ENCODE measurements at regions not wholly inside any gene's neighbourhood (a gene's known extent, or its start where the extent isn't known, plus 50 kb on each side); places are given as distances from the start of the nearest gene placed in this dataset.

DNA sequence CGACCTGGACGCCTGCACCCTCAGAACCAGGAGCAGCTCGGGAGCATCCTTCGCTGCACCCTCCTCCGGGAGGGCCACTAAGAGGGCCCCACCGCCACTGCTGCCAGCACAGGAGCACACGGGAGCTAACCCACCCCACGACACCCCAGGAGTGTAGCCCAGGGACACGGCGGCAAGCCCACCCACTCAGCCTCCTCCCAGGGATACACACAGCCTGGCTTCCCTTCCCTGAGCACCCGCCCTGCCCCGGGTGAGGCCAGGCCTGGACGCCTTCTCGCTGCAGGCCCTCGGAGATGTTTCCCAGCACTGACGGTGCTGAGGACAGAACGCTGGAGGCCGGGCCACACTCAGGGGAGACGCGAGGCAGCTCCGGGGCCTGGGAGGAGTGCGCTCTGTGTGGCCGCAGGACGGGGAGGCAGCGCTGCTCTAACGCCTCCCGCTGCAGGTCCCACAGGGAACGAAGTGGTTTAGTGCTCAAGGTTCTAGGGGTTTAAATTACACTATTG is 190.4 kb downstream of the BRD1 start:
- TF ChIP-seq, protein P1, sequence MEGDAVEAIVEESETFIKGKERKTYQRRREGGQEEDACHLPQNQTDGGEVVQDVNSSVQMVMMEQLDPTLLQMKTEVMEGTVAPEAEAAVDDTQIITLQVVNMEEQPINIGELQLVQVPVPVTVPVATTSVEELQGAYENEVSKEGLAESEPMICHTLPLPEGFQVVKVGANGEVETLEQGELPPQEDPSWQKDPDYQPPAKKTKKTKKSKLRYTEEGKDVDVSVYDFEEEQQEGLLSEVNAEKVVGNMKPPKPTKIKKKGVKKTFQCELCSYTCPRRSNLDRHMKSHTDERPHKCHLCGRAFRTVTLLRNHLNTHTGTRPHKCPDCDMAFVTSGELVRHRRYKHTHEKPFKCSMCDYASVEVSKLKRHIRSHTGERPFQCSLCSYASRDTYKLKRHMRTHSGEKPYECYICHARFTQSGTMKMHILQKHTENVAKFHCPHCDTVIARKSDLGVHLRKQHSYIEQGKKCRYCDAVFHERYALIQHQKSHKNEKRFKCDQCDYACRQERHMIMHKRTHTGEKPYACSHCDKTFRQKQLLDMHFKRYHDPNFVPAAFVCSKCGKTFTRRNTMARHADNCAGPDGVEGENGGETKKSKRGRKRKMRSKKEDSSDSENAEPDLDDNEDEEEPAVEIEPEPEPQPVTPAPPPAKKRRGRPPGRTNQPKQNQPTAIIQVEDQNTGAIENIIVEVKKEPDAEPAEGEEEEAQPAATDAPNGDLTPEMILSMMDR (IDR thresholded peaks at IDR 0.05; ENCODE audit: borderline replicate concordance, insufficient read depth, low read depth, low read length) = no peak

DNA sequence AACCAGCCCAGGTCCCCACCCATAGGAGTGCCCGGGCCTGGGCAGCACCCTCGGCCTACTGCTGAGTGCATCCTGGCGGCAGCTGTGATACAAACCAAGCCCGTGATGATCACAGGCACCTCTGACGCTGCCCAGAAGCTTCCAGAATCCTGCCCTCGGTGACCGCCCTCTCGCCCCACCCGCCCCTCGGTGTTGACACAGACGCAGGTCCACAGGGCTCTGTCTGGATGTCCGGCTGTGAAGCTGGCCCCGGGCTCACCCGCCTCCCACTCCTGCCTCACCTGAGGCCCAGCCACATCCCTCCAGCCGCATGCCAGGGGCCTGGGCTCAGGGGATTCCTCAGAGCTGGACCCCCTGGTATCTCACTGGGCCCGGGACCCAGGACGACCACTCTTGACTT is 191.0 kb downstream of the BRD1 start:
- H3K4me3 ChIP-seq (ENCODE audit: low read depth, low read length) = no peak overlapping the region
- TF ChIP-seq, protein P1 (IDR thresholded peaks at IDR 0.05; ENCODE audit: borderline replicate concordance, insufficient read depth, low read depth, low read length) = no peak

More for the DNA sequence above, 190.4 kb downstream of the BRD1 start:
- no peak overlapping the region for H3K4me3 ChIP-seq (ENCODE audit: low read depth, low read length)

DNA sequence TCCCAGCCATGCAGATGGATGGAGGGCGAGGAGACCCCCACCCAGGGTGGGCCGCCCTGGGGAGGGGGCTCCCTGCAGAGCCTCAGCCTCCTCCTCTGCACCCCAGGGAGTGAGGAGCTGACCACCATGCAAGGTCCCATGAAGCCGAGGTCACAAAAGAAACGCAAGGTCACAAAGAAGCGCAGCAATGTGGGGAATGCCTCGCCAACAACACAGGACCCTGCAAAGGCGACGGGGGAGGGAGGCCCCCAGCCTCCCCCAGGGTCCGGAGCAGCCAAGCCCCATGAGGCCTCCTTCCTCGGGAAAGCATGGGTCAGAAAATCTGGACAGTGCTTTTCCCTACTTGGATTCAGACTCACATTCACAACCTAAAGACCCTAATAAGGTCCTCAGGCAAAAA is 191.5 kb downstream of the BRD1 start:
- no peak overlapping the region for H3K4me3 ChIP-seq (ENCODE audit: low read depth, low read length)
- TF ChIP-seq, protein P1 (IDR thresholded peaks at IDR 0.05; ENCODE audit: borderline replicate concordance, insufficient read depth, low read depth, low read length) = no peak

DNA sequence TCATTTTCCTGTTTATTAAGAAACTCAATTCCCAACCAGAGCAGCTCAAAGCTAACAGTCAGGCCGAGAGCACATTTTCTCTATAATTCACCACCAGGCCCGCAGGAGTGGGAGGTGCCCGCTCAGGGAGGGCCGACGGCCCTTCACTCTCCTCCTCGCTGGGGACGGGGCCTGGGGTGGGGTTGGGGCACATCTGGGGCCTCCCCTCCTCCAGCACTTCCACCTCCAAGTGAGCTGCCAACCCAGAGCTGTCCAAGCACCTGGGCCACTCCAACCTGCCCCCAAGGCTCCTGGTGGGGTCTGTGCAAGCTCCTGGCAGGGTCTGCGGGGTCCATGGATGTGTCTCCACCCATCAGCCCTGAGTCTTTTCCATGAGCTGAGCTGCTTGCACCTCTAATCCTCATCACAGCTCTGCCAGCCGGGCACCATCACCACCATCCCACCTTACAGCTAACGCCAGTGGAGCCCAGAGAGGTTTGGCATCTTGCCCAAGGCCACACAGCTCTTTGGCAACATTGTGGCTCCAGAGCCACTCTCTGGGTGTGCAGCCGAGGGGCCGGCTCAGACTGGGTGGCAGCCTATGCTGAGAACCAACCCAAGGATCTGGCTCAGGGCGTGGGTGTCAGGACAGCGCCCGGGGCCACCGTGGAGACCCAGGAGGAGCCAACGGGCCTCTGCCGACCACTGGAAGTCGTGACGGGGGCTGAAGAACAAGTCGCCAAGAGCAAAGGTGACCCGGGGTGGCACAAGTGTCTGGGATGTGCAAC is 193.5 kb downstream of the BRD1 start:
- no peak overlapping the region for H3K4me3 ChIP-seq (ENCODE audit: low read depth, low read length)
- TF ChIP-seq, protein P1 (IDR thresholded peaks at IDR 0.05; ENCODE audit: borderline replicate concordance, insufficient read depth, low read depth, low read length) = no peak

DNA sequence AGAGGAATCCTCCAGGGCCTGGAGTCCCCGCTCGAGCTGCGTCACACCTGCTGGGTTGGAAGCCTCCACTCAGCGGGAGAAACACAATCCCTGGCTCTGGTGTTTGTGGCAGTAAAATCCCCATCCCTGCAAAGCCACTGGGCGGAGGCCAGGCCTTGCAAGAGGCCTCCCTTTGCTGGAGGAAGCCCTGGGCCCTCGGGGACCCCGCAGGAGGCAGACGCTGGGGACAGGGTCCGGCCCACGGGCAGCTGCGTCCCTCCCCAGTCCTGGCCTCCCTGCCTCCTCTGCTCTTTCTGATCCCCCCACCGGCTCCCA is 194.7 kb downstream of the BRD1 start:
- TF ChIP-seq, protein P1 (IDR thresholded peaks at IDR 0.05; ENCODE audit: borderline replicate concordance, insufficient read depth, low read depth, low read length) = no peak
- no peak overlapping the region for H3K4me3 ChIP-seq (ENCODE audit: low read depth, low read length)

DNA sequence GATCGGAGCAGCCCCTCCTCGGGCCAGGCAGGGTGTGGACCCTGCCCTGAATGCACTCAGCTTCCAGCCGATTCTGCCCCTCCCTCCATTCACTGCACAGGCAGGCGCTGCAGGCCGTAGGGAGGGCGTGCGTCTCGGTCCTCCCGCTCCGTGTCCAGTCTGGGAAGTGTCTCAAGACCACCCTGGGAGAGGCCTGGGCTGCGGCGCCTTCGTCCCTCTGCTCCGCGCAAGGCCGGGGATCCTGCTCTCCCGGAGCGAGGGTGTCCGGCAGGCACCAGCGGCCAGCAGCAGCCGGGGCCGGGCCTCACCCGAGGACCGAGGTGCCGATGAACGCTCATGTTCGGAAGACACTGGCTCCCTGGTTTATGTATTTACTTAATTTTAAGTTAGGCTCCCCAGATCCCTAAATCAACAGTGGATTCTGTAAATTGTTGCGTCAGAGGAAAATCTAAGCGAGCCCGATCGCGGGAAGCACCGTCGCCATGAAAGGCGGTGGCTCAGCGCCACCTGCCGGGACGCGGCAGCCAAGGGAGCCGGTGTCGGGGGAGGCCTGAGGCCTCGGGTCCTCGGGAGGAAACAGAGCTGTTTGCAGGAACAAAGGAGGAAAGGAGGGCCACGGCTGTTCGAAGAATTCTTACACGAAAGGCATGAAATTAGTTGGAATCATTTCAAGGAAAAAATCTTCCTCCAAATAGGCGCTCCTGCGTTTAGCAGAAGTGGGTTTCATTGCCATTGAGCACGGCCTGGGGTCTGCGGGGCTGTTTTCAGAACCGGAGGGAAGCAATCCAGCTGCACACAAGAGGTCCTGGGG is 195.3 kb downstream of the BRD1 start:
- TF ChIP-seq, protein P1 (IDR thresholded peaks at IDR 0.05; ENCODE audit: borderline replicate concordance, insufficient read depth, low read depth, low read length) = no peak
- H3K4me3 ChIP-seq (ENCODE audit: low read depth, low read length) = no peak overlapping the region
